ENCODE measurements at regions not wholly inside any gene's neighbourhood (a gene's known extent, or its start where the extent isn't known, plus 50 kb on each side); places are given as distances from the start of the nearest gene placed in this dataset.

DNA sequence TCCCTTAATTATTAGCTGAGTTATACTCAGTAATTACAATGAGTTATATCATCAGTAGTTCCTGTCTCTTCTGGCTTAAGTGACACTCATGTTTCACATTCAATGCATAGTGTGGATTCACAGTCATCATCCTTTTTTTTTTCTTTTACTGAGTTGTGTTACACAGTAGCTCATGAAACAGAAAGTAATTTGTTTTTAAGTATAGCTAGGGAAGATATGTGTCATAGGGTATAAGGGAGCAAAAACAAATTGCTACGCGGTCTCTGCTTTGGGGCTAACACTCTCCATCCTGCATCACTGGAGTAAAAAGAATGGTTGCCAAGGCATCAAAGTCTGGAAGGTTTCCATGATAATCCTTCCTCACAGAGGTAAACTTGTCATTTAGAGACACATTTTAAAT, 971.7 kb upstream of the NCAM2 start:
- ATAC-seq (ENCODE audit: insufficient read depth, low read depth) = no peak
- TF ChIP-seq, protein P1, sequence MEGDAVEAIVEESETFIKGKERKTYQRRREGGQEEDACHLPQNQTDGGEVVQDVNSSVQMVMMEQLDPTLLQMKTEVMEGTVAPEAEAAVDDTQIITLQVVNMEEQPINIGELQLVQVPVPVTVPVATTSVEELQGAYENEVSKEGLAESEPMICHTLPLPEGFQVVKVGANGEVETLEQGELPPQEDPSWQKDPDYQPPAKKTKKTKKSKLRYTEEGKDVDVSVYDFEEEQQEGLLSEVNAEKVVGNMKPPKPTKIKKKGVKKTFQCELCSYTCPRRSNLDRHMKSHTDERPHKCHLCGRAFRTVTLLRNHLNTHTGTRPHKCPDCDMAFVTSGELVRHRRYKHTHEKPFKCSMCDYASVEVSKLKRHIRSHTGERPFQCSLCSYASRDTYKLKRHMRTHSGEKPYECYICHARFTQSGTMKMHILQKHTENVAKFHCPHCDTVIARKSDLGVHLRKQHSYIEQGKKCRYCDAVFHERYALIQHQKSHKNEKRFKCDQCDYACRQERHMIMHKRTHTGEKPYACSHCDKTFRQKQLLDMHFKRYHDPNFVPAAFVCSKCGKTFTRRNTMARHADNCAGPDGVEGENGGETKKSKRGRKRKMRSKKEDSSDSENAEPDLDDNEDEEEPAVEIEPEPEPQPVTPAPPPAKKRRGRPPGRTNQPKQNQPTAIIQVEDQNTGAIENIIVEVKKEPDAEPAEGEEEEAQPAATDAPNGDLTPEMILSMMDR (IDR thresholded peaks at IDR 0.05; ENCODE audit: borderline replicate concordance, extremely low read depth, low read length, poor library complexity, severe bottlenecking) = no peak
- no peak for TF ChIP-seq EZH2 (IDR thresholded peaks at IDR 0.05; ENCODE audit: borderline replicate concordance, low read depth, low read length, severe bottlenecking)
- no peak overlapping the region for H3K4me2 ChIP-seq (ENCODE audit: insufficient read depth, low read length)
- no peak for DNase-seq
- H3K4me1 ChIP-seq (ENCODE audit: insufficient read depth, low read length) = no peaks in the 10 kb centered on the region
- H3K9ac ChIP-seq (ENCODE audit: low read depth, low read length) = no peak overlapping the region
- H3K79me2 ChIP-seq (ENCODE audit: insufficient read depth, low read length) = no peaks in the 10 kb centered on the region
- H4K20me1 ChIP-seq (ENCODE audit: insufficient read depth, low read length) = no peaks in the 10 kb centered on the region
- no peak overlapping the region for H3K27ac ChIP-seq (ENCODE audit: low read length)
- H3K36me3 ChIP-seq (ENCODE audit: insufficient read depth, low read length) = no peaks in the 10 kb centered on the region
- no peak overlapping the region for H2AFZ ChIP-seq (ENCODE audit: low read depth, low read length)
- H3K4me3 ChIP-seq (ENCODE audit: low read depth in 1 of 2, low read length in 2 of 2) = no peak overlapping the region
- H3K27me3 ChIP-seq (ENCODE audit: insufficient read depth, low read length, poor library complexity) = no peaks in the 10 kb centered on the region
- H3K9me3 ChIP-seq (ENCODE audit: insufficient read depth, low read length, severe bottlenecking) = peaks cover 4% of the 10 kb centered on the region

DNA sequence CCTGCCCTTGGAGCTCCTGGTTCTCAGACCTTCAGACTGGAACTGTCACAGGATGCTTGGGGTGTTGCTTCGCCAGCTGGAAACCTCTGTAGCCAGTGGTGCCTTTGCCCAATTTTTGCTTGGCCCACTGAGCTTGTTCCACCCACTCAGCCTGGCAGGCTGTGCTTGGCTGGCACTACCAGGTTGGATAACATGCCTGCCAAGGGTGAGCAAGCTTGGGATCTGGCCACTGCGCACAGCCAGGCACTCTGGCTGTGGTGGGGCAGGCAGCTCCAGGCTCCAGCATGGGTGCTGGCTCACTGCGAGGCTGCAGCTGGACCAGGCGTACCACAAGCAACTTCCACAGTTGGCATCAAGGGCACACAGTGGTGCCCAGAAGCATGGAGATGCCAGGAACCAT, 967.8 kb upstream of the NCAM2 start:
- Histone ChIP-seq H3K27ac (ENCODE audit: low read length) (no peak overlapping the region), H3K4me2 (ENCODE audit: insufficient read depth, low read length) (no peak overlapping the region), H3K4me3 (ENCODE audit: low read depth in 1 of 2, low read length in 2 of 2) (no peak overlapping the region), H3K4me1 (ENCODE audit: insufficient read depth, low read length) (no peaks in the 10 kb centered on the region), H3K9ac (ENCODE audit: low read depth, low read length) (no peak overlapping the region), H3K27me3 (ENCODE audit: insufficient read depth, low read length, poor library complexity) (no peaks in the 10 kb centered on the region), H3K79me2 (ENCODE audit: insufficient read depth, low read length) (no peaks in the 10 kb centered on the region), H2AFZ (ENCODE audit: low read depth, low read length) (no peak overlapping the region), H3K36me3 (ENCODE audit: insufficient read depth, low read length) (no peaks in the 10 kb centered on the region), H4K20me1 (ENCODE audit: insufficient read depth, low read length) (no peaks in the 10 kb centered on the region), H3K9me3 (ENCODE audit: insufficient read depth, low read length, severe bottlenecking) (peaks cover 4% of the 10 kb centered on the region)
- no peak for DNase-seq
- no peak for ATAC-seq (ENCODE audit: insufficient read depth, low read depth)
- no peak for TF ChIP-seq EZH2 (IDR thresholded peaks at IDR 0.05; ENCODE audit: borderline replicate concordance, low read depth, low read length, severe bottlenecking)
- TF ChIP-seq, protein P1 (IDR thresholded peaks at IDR 0.05; ENCODE audit: borderline replicate concordance, extremely low read depth, low read length, poor library complexity, severe bottlenecking) = no peak

DNA sequence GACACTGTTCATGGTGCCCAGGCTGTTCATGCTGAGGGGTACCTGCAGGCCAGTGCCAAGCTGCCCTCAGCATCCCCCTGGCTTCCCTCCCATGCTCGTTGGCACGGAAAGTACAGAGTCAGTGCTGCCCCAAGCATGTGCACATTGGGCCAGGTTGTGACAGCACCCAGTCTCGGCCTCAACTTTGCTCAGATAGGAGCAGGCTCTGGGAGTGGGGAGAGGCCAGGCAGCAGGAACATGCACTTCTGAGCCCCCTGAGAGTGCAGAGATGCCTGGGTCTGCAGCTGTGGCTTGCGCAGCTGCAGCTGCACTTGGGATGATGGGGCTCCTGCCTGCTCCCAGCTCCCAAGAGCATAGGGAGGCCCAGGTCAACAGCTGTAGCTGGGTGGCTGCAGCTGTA, 966.4 kb upstream of the NCAM2 start:
- no peaks in the 10 kb centered on the region for H3K79me2 ChIP-seq (ENCODE audit: insufficient read depth, low read length)
- no peaks in the 10 kb centered on the region for H3K36me3 ChIP-seq (ENCODE audit: insufficient read depth, low read length)
- H3K4me2 ChIP-seq (ENCODE audit: insufficient read depth, low read length) = no peak overlapping the region
- TF ChIP-seq EZH2 (IDR thresholded peaks at IDR 0.05; ENCODE audit: borderline replicate concordance, low read depth, low read length, severe bottlenecking) = no peak
- TF ChIP-seq, protein P1 (IDR thresholded peaks at IDR 0.05; ENCODE audit: borderline replicate concordance, extremely low read depth, low read length, poor library complexity, severe bottlenecking) = no peak
- no peak overlapping the region for H3K27ac ChIP-seq (ENCODE audit: low read length)
- H3K4me3 ChIP-seq (ENCODE audit: low read depth in 1 of 2, low read length in 2 of 2) = no peak overlapping the region
- H3K4me1 ChIP-seq (ENCODE audit: insufficient read depth, low read length) = no peaks in the 10 kb centered on the region
- H2AFZ ChIP-seq (ENCODE audit: low read depth, low read length) = no peak overlapping the region
- H3K9ac ChIP-seq (ENCODE audit: low read depth, low read length) = no peak overlapping the region
- peaks cover 4% of the 10 kb centered on the region for H3K9me3 ChIP-seq (ENCODE audit: insufficient read depth, low read length, severe bottlenecking)
- DNase-seq (no peak), ATAC-seq (ENCODE audit: insufficient read depth, low read depth) (no peak)
- no peaks in the 10 kb centered on the region for H3K27me3 ChIP-seq (ENCODE audit: insufficient read depth, low read length, poor library complexity)
- no peaks in the 10 kb centered on the region for H4K20me1 ChIP-seq (ENCODE audit: insufficient read depth, low read length)

DNA sequence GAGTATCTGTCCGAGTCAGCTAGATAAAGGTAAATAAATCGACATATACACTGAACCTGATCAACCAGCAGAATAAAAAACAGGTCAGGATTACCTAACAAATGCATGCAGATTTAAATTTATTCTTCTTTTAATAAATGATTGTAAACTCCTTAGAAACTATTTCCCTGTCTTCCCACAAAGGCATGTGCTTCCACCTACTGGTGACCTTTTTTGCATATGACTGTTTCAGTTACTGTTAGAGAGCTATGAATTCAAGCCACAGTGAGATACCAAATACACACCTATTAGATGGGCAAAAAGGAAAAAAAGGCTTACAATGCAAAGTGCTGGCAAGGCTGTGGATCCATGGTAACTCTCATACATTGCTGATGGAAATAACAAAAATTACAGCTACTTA, 957.4 kb upstream of the NCAM2 start:
- Histone ChIP-seq H3K79me2 (ENCODE audit: insufficient read depth, low read length) (no peaks in the 10 kb centered on the region), H3K27me3 (ENCODE audit: insufficient read depth, low read length, poor library complexity) (no peaks in the 10 kb centered on the region), H3K4me2 (ENCODE audit: insufficient read depth, low read length) (no peak overlapping the region), H4K20me1 (ENCODE audit: insufficient read depth, low read length) (no peaks in the 10 kb centered on the region), H3K9me3 (ENCODE audit: insufficient read depth, low read length, severe bottlenecking) (peaks cover 4% of the 10 kb centered on the region), H3K4me1 (ENCODE audit: insufficient read depth, low read length) (no peaks in the 10 kb centered on the region), H3K27ac (ENCODE audit: low read length) (no peak overlapping the region), H3K4me3 (ENCODE audit: low read depth in 1 of 2, low read length in 2 of 2) (no peak overlapping the region), H3K36me3 (ENCODE audit: insufficient read depth, low read length) (no peaks in the 10 kb centered on the region), H3K9ac (ENCODE audit: low read depth, low read length) (no peak overlapping the region), H2AFZ (ENCODE audit: low read depth, low read length) (no peak overlapping the region)
- DNase-seq (no peak), ATAC-seq (ENCODE audit: insufficient read depth, low read depth) (no peak)
- no peak for TF ChIP-seq EZH2 (IDR thresholded peaks at IDR 0.05; ENCODE audit: borderline replicate concordance, low read depth, low read length, severe bottlenecking)
- TF ChIP-seq, protein P1 (IDR thresholded peaks at IDR 0.05; ENCODE audit: borderline replicate concordance, extremely low read depth, low read length, poor library complexity, severe bottlenecking) = no peak

Measured in DND-41 (cell line).